HG03432 (cell line): ENCODE measurements at regions not wholly inside any gene's neighbourhood (a gene's known extent, or its start where the extent isn't known, plus 50 kb on each side); places are given as distances from the start of the nearest gene placed in this dataset.
"Not testable (repeated sequence)": the region's sequence is repeated elsewhere in the genome, so short reads cannot be mapped to it uniquely, and the experiment has no call there.

Experiments
- ATAC-seq: cut with Tn5 transposase; IDR thresholded peaks from one replicate; pipeline ENCODE4 v1.9.1; 2021; ENCODE audit warnings: mild to moderate bottlenecking, moderate library complexity; ENCODE audit not compliant: unreplicated experiment

DNA sequence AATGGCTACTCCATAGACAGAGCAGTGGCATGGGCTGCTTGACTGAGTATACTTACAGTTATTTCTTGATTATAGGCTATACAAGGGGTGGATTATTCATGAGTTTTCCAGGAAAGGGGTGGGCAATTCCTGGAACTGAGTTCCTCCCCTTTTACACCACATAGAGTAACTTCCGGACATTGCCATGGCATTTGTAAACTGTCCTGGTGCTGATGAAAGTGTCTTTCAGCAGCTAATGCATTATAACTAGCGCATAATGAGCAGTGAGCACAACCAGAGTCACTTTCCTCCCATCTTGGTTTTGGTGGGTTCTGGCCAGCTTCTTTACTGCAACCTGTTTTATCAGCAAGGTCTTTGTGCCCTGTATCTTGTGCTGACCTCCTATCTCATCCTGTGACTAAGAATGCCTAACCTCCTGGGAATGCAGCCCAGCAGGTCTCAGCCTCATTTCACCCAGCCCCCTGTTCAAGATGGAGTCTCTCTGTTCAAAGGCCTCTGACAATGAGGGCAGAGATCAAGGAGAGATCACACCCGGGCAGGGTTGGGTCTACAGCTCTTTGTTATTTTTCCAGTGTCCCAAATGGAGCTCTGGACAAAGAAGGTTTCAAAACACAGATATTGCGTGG lies 468.4 kb upstream of the PRKX start:
- no peak for ATAC-seq

DNA sequence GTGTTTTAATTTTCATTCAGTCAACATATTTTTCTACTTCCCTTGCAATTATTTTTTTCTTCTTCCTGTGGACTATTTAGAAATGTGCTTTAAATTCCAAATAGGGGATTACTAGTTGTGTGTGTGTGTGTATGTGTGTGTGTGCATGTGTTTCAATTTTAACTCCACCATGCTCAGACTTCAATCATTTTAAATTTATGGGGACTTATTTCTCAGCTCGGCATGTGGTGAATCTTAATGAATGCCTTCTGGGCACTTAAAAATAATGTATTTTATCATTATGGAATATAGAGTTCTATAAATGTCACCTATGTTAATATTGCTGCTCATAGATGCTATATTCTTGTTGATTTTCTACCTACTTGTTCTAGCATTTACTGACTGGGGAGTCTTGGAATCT lies 465.6 kb upstream of the PRKX start:
- no peak for ATAC-seq

DNA sequence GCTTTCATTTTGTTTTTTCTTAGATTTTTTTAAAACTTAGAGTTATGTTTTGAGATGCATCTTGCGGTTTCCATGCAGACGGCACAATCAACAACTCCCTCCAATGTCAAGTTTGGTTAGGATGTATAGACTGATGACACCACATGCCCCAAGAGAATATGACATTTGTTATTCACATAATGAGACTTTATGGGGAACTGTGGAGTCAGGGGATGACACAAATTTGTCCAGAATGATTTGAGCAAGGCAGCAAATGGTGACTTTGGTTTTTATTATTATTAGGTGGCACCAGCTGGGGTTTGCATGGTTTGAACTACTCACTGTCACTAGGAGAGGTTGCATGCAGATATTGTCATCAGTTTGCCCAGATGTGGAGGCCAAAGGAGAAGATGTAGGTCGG lies 461.8 kb upstream of the PRKX start:
- ATAC-seq, result no peak

DNA sequence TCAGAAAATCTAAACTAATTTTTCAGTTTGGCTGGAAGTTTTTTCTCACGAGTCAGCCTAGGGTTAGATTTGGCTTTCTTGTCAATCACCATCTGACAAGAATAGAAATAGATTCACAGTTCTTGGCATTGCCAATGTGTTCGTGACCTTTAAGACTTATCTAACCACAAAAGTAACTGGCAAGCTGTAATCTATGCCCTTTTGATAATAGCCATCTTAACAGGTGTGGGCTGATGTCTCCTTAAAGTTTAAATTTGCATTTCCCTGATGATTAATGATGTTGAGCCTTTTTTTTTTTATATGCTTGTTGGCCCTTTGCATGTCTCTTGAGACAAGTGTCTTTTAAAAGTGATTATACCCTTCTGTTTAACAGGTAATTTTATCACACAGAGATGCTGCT lies 460.3 kb upstream of the PRKX start:
- no peak for ATAC-seq

GRCh38 chrX:4151798-4152197 lies 438.3 kb upstream of the PRKX start:
- ATAC-seq, result no peak

GRCh38 chrX:4150259-4150658 lies 436.8 kb upstream of the PRKX start:
- no peak for ATAC-seq

GRCh38 chrX:4129626-4130025 lies 416.2 kb upstream of the PRKX start:
- ATAC-seq, result no peak

- ATAC-seq, result no peak
Measured at GRCh38 chrX:4118666-4119530, 405.4 kb upstream of the PRKX start.

GRCh38 chrX:4110964-4111363 lies 397.5 kb upstream of the PRKX start:
- ATAC-seq, result no peak

DNA sequence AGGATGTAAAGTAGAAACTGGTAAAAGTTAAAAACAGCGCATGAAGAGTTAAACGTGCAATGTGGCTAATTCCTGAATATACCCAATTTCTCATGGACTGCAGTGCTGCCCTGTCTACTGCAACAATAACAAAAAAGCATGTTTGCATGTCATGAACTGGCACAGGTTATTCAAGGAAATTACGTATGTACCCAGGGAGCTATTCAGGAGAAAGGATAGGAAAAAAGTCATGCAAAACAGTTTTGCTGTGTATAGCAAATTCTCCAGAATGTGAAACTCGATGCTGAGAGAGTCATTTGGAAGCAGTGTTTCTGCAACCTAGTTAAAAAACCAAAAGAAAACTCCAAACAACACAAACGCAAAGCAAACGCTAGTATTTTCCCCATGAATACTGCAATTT lies 381.5 kb upstream of the PRKX start:
- no peak for ATAC-seq

DNA sequence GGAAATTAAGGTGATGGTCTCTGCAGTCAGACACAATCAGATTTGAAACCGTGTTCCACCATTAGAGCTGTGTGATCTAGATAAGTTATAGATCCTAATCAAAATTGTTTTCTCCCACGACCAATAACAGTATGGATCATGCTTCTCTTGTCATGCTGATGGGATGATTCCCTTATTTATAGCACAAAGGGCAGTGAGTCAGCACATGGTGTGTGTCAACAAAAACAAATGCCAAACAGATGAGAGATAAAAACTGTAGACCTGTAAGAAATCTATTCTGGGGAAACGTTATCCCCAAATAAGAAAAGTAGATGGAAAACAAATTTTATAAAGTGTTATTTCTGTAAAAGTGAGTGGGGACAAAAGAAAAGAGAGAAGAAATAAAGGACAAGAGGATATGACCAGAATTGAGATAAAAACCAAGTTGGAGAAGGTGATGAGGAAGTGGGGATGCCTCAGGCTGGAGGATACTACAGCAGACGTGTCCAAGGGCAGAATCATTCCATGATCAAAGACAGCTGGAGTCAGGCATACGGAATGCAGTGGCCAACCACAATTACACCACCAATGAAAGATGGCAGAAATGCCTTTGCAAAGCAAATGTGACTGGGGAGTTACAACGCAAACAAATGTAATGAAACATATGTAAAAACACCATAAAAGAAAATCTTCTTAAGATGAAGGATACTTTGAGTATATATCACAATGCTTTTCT lies 377.8 kb upstream of the PRKX start:
- ATAC-seq, result no peak

GRCh38 chrX:4059893-4060292 lies 346.4 kb upstream of the PRKX start:
- ATAC-seq, result no peak

GRCh38 chrX:4043951-4044350 lies 330.5 kb upstream of the PRKX start:
- ATAC-seq, result no peak

DNA sequence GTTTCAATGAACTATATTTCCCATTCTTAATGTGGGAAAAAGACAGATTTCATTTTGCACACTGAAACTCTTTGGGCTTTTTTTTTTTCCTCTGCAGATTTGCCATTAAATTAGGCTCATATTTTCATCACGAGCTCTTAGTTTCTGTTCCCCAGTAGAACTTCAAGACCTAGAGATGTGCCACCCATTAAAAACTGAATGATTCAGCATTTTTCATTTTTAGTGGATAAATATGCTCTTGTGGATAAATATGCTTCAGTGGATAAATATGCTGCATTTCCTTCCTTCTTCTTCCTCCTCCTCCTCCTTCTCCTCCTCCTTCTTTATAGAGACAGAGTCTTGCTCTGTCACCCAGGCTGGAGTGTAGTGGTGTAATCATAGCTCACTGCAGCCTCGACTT lies 322.4 kb upstream of the PRKX start:
- no peak for ATAC-seq

- ATAC-seq, result no peak
Measured at GRCh38 chrX:4028151-4028550, 314.7 kb upstream of the PRKX start.

DNA sequence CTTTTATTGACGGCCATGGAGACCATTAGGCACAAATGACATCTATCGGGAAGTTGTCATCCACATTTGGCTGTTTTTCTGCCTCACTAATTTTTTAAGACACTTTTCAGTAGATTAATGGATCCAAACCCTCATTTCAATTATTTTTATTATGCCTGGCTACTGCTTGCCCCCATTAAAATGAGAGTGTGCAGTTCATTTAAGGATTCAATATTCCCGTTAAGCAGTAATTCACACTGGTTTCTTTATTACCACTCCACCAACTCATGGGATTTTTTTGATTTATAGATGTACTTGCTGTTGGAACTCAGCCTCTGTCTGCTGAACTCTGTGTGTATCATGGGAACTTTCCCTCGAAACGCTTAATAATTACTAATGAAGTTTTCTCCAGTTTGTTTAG lies 291.8 kb upstream of the PRKX start:
- no peak for ATAC-seq

DNA sequence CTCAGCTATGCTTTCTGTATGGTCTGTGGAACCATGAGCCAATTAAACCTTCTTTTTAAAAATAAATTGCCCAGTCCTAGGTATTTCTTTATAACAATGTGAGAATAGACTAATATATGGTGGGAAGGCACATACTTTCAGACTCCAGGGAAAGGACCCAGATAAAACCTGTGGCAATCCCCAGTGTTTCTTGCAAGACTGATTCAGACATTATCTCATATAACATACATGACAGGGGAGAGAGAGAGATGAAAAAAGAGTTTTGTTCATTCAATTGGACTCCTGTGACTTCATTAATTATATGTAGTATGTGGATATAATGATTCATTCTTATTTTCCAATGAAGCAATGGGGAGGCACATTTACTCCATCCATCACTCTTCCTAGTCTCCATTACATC lies 291.4 kb upstream of the PRKX start:
- no peak for ATAC-seq

- ATAC-seq, result no peak
Measured at GRCh38 chrX:3994315-3994714, 280.9 kb upstream of the PRKX start.

DNA sequence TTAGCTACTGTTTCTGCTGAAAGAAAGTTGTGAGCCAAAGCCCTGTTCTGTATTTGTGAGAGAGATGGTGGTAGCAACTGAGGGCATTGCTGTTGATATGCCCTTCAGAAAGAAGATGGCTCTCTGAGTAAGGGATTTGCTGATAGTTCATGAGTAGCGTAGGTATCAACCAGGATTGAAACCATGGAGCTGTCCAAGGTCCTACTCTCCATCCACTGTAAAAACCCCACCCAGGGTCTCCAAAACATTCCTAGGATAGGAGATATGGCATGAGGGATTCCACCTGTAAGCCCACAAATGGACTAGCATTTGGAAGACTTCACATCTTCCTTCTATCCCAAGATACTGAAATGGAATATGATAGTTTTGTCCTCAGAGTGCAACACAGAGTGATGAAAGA lies 277.1 kb upstream of the PRKX start:
- ATAC-seq, result no peak

DNA sequence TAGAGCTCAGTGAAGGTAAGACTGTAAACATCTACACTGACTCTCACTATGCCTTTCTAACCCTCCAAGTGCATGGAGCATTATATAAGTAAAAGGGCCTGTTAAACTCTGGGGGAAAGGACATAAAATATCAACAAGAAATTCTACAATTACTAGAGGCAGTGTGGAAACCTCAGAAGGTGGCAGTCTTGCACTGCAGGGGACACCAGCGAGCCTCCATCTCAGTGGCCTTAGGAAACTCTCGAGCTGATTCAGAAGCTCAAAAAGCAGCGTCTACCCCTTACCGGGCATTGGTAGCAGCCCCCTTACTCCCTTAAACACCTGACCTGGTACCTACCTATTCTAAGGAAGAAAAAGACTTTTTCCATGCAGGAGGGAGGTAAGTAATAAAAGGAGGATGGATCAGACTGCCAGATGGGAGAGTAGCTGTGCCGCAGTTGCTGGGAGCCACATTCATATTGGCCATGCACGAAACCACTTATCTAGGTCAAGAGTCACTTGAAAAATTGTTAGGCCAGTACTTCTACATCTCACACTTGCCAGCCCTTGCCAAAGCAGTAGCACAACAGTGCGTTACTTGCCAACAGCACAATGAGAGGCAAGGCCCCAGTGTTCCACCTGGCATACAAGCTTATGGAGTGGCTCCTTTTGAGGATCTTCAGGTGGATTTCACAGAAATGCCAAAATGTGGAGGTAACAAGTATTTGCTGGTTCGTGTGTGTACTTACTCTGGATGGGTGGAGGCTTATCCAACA lies 258.8 kb upstream of the PRKX start:
- not testable (repeated sequence) for ATAC-seq

DNA sequence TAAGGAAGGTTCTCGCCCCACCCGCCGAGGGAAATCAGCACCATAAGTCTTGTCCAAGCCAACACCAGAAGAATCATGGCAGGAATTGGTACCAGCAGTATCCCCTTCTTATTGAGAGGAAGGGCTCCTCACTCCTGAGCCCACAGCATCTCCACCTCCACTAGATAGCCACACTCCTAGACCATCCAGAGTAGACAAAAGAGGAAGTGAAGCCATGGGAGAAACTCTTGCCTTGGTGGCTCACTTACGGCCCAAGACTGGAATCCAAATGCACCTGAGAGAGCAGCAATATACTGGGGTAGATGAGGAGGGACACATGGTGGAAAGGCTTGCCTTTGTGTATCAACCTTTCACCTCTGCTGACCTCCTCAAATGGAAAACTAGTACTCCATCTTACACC lies 255.3 kb upstream of the PRKX start:
- no peak for ATAC-seq
